HG03378 (cell line): ENCODE measurements at regions not wholly inside any gene's neighbourhood (a gene's known extent, or its start where the extent isn't known, plus 50 kb on each side); places are given as distances from the start of the nearest gene placed in this dataset.
"Not testable (repeated sequence)": the region's sequence is repeated elsewhere in the genome, so short reads cannot be mapped to it uniquely, and the experiment has no call there.

Source experiments
- ATAC-seq: cut with Tn5 transposase; IDR thresholded peaks from one replicate; pipeline ENCODE4 v1.9.1; 2021; ENCODE audit warnings: mild to moderate bottlenecking, moderate library complexity; ENCODE audit not compliant: unreplicated experiment

DNA sequence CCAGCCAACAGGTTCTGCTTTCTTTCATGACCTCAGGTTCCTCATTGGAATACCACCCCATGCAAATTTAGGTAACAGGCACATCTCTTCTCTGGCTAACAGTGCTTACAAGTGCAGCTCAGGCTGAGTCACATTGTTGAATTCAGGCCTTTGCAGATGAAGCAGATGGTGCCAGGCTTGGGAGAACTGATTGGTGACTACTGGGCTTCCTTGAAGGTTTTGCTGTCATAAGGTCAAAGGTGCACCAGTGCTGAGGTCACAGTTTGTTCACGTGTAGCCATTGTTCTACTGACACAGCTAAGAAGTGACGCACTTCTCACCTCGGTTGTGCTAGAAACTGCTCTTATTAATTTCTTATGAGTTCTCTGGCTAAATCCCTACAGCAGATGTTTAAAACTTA is 128.6 kb upstream of the BMPER start:
- ATAC-seq: no peak

DNA sequence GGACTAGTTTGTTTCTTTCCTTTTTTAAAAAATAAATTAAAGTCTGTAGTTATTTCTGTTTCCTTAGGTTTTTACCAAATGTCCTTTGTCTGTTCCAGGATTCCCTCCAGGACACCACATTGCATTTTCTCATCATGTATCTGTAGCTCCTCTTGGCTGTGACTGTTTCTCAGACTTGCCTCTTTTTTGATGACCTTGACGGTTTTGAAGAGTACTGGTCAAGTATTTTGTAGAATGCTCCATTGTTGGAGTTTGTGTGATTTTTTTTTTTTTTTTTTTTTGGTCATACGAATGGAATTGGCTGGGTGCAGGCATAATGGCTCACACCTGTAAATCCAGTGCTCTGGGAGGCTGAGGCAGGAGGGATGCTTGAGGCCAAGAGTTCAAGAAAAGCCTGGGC is 127.1 kb upstream of the BMPER start:
- ATAC-seq: no peak

DNA sequence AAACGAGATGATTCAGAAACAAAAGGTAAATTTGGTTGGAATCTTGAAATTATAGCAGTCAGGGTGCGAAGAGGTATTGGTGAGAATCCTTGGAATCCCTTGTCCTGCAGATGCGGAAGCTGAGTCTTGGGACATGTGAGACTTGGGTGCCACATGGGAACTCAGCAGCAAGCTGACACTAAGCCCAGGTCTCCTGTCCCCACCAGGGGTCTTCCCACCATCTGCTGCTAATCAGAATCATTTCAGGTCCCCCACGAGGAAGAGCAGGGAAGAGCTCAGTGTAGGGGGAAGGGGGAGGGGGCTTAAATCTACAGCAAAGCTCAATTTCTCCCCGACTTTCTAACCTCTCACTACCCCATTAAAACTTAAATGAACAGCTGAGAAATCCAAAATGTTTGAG is 126.1 kb upstream of the BMPER start:
- ATAC-seq: no peak

DNA sequence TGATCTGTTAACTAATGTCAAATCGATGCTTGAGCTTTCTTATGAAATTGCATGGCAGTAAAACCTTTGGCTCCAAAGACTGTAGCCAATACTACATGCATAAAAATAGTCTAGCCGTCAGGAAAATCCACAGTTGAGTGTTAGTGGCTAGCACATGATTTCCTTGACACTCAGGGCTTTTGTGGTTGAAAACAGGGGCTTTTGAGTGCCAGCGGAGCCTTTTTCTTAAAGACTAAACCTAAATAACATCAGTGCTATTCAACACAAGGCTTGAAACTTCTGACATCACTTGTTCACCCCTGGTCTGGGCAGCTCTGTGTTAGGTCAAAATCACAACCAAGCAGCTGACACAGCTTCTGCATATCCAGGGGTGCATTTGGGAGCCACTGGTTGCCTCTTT is 124.2 kb upstream of the BMPER start:
- ATAC-seq: no peak

GRCh38 chr7:33781796-33782195 is 123.5 kb upstream of the BMPER start:
- ATAC-seq: no peak

GRCh38 chr7:33784000-33784399 is 121.3 kb upstream of the BMPER start:
- ATAC-seq: no peak

DNA sequence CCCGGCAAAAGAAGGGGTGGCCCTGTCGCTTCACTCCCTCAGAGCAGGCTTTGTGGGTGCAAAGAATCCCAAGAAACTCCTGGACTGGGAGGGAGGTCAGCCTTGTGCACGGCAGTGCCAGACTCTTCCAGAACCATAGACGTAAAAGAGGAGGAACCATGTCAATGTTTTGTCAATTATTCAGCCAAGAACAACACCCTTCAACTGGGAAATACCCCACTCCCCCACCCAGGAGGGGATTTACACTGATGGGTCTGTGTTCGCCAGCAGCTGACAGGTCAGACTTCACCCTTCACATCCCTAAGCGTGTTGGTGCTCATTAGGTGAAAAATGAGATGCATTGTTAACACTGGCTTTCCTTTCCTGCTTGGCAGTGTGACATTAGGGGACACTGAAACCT is 116.8 kb upstream of the BMPER start:
- no peak for ATAC-seq

DNA sequence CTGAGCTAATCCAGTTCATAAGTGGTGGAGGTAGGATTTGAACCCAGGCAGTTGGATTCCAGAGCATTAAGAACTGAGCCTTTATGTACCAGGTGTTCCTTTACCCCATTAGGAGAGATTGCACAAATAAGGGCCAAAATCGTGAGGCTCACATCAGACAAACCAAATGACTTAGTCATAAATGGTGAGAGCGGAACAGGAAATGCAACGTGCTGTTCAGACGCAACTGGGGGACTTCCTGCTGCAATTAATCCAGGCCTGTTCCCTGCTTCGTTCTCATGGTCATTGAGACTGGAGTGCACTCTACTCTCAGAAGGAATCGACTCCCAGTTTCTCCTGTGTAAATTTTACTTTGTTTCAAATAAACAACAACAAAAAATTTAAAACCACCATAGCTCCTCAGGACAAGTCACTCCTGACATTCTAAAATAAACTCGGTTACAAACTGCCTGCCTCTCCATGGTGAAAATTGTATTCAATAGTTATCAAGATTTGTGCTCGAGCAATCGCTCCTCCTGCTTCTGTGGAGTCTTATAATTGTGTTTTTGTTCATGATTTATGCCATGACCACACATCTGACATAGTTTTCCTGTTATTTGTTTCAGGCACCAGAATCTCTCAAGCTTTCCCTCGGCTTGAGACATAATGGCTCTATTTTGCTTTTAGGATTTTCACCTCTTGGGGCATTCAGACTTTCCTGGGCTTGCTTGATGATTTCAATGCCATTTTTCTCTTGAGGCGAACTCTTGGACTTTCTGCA is 115.3 kb upstream of the BMPER start:
- ATAC-seq: no peak

GRCh38 chr7:33790746-33791145 is 114.6 kb upstream of the BMPER start:
- ATAC-seq: no peak

GRCh38 chr7:33792041-33792440 is 113.3 kb upstream of the BMPER start:
- no peak for ATAC-seq

GRCh38 chr7:33792547-33793105 is 112.7 kb upstream of the BMPER start:
- no peak for ATAC-seq

GRCh38 chr7:33793616-33794015 is 111.7 kb upstream of the BMPER start:
- no peak for ATAC-seq

GRCh38 chr7:33794419-33794818 is 110.9 kb upstream of the BMPER start:
- no peak for ATAC-seq

- ATAC-seq: no peak
Measured at GRCh38 chr7:33794959-33795358, 110.4 kb upstream of the BMPER start.

- no peak for ATAC-seq
Measured at GRCh38 chr7:33796538-33796937, 108.8 kb upstream of the BMPER start.

- ATAC-seq: not testable (repeated sequence)
Measured at GRCh38 chr7:33797512-33797911, 107.8 kb upstream of the BMPER start.

DNA sequence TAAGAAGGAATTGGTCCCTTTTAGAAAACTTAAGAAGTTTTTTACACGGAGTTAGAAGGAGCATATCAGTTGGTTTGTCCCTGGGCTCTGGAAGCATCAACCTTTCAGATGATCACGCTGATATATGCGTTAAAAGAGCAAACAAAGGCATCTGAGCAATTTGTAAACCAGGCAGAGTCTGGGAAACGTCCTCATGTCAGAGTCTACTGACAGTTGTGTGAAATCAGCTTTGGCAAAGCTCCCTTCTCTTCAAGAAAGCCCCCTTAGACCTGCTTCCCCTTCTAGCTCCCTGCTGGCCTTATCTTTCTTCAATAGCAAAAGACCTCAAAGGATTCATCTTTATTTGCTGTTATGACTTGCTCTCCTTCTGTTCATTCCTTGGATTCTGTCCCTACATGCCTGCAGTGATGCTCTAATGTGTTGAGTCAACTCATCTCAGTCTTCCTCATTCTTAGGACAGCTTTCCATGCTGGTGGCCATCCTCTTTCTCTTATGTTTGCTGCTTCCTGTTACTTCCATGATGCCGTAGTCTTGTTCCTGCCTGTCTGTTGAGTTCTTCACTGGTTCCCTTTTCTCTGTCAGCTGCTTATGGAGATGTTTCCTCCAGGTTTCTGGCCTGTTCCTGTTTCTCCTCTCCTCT is 106.5 kb upstream of the BMPER start:
- no peak for ATAC-seq

GRCh38 chr7:33799766-33800165 is 105.6 kb upstream of the BMPER start:
- ATAC-seq: no peak

DNA sequence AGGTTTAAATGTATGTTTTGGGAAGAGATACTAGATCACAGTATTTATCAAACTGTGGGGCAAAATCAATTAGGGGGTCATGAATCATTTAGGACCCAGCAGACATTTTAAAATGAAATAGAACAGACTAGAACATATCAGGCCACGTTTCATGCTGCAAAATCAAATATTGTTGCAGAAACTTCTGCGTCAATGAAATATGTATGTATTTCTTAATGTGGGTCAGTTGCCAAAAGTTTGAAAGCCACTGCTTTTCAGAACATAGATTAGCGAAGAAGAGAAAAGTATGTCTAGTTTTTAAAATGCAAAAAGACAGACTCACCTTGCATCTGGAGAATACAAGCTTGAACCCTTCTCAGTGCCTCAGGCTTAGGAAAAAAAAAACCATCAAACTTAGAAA is 102.7 kb upstream of the BMPER start:
- ATAC-seq: no peak

GRCh38 chr7:33804140-33804660 is 101.1 kb upstream of the BMPER start:
- no peak for ATAC-seq

DNA sequence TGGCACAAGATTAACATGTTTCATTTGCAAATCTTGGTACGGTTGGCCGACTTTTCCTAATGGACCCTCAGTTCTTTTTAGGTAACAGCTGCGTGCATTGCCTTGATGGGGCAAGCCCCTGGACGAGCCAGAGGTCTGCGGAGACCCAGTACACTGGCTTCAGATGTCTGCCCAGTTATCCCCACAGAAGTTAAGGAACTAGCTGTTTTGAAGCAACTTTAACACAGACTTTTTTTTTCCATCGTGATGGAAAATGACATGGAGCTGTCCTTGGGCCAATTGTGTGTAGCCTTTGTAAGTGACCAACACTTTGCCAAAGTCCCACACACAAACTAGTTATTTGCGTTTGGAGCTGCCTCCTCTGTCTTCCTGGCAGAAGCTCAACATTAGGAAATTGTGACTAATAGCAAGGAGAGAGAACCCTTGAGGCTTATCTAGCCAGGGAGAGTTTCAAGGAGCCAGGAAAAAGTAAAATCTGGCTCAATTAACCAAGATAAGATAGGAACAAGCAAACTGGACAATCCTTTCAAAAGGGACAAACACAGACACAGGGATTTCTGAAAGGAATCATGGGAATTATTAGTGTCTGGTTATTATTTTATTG is 99.6 kb upstream of the BMPER start:
- ATAC-seq: no peak
